ENCODE measurements at regions not wholly inside any gene's neighbourhood (a gene's known extent, or its start where the extent isn't known, plus 50 kb on each side); places are given as distances from the start of the nearest gene placed in this dataset.

DNA sequence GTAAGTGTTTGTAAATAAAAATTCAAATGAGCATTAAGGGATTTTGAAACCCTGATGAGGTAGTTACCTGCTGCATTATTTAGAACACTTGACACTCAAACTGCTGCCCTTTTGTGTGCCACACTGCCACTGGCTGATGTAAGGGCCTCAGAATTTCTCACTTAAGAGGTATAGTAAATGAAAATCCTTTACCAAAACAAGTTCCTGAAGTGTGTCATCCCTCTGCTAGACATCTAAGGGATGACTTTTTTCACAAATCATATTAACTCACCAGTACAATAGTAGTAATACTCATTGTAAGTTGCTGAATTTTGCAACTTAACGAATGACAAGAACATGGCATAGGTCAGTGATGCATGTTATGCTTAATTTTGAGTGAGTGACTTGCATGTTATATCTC lies 274.9 kb upstream of the UBE2E3 start:
- Histone ChIP-seq H4K20me1 (ENCODE audit: insufficient read depth) (no peaks in the 10 kb centered on the region), H3K79me2 (ENCODE audit: insufficient read depth, low read length) (no peaks in the 10 kb centered on the region), H3K4me2 (ENCODE audit: low read length) (no peak overlapping the region), H3K4me1 (ENCODE audit: control insufficient read depth in 1 of 2, insufficient read depth in 2 of 2, low read length in 2 of 2) (peaks cover 0 to 7% of the 10 kb centered on the region in 2 experiments; a peak in 2 of 4 replicates), H3K27ac (ENCODE audit: low read depth, low read length) (no peak overlapping the region), H3K9ac (ENCODE audit: low read length) (no peak overlapping the region), H3K9me2 (ENCODE audit: insufficient read depth) (peaks cover 4% of the 10 kb centered on the region; the same call in 1 of the 2 replicates), H3K27me3 (ENCODE audit: insufficient read depth, low read length) (no peaks in the 10 kb centered on the region), H3K9me3 (ENCODE audit: control insufficient read depth in 1 of 2, insufficient read depth in 1 of 2, low read depth in 1 of 2, low read length in 2 of 2) (no peaks in the 10 kb centered on the region), H3K4me3 (replicated peaks in 1 of 2; ENCODE audit: low read depth in 1 of 2, low read length in 2 of 2) (no peak overlapping the region), H2AFZ (ENCODE audit: low read depth, low read length, poor library complexity, severe bottlenecking) (no peak overlapping the region), H3K36me3 (ENCODE audit: control insufficient read depth in 1 of 2, insufficient read depth in 2 of 2, low read length in 2 of 2) (no peaks in the 10 kb centered on the region)
- no TSS peak for BruUV-seq (replicated peaks)
- ChIA-PET POLR2A (no interaction called here), CTCF (no interaction called here), RAD21 (ENCODE audit: low non-redundant PET in 1 of 2, low total read pairs in 2 of 2, uncharacterized antibody in 2 of 2, unreplicated experiment in 2 of 2) (no interaction called here)
- TF ChIP-seq ELF1 (IDR thresholded peaks at IDR 0.05; ENCODE audit: borderline replicate concordance, low read depth): no peak
- no peak for TF ChIP-seq POLR2A (IDR thresholded peaks at IDR 0.05; ENCODE audit: borderline replicate concordance, extremely low read depth, insufficient read depth, insufficient read length)
- no peak for TF ChIP-seq SP1 (IDR thresholded peaks at IDR 0.05; ENCODE audit: low read depth)
- TF ChIP-seq EZH2phosphoT487 (IDR thresholded peaks at IDR 0.05; ENCODE audit: borderline replicate concordance): no peak
- TF ChIP-seq ZFX (IDR thresholded peaks at IDR 0.05): no peak
- TF ChIP-seq EGR1 (IDR thresholded peaks at IDR 0.05; ENCODE audit: low read depth): no peak
- no peak for TF ChIP-seq SIN3A (IDR thresholded peaks at IDR 0.05; ENCODE audit: low read depth)
- TF ChIP-seq TCF7L2 (IDR thresholded peaks at IDR 0.05; ENCODE audit: borderline replicate concordance, extremely low read depth, insufficient read depth, insufficient read length): no peak
- TF ChIP-seq YY1 (IDR thresholded peaks at IDR 0.05; ENCODE audit: extremely low read depth, insufficient replicate concordance, low read depth, low read length): no peak
- TF ChIP-seq ZNF274 (IDR thresholded peaks at IDR 0.05; ENCODE audit: low read depth, low read length): no peak
- TF ChIP-seq JUND (IDR thresholded peaks at IDR 0.05): no peak
- TF ChIP-seq, protein P1, sequence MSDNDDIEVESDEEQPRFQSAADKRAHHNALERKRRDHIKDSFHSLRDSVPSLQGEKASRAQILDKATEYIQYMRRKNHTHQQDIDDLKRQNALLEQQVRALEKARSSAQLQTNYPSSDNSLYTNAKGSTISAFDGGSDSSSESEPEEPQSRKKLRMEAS (IDR thresholded peaks at IDR 0.05): no peak
- TF ChIP-seq EZH2 (IDR thresholded peaks at IDR 0.05): no peak
- no peak for TF ChIP-seq CEBPB (IDR thresholded peaks at IDR 0.05; ENCODE audit: low read depth)
- no peak for TF ChIP-seq RAD21 (IDR thresholded peaks at IDR 0.05; ENCODE audit: low read depth)
- TF ChIP-seq POLR2AphosphoS5 (IDR thresholded peaks at IDR 0.05; ENCODE audit: low read depth, low read length): no peak
- TF ChIP-seq CBX3 (IDR thresholded peaks at IDR 0.05; ENCODE audit: low read depth): no peak
- TF ChIP-seq, protein P2, sequence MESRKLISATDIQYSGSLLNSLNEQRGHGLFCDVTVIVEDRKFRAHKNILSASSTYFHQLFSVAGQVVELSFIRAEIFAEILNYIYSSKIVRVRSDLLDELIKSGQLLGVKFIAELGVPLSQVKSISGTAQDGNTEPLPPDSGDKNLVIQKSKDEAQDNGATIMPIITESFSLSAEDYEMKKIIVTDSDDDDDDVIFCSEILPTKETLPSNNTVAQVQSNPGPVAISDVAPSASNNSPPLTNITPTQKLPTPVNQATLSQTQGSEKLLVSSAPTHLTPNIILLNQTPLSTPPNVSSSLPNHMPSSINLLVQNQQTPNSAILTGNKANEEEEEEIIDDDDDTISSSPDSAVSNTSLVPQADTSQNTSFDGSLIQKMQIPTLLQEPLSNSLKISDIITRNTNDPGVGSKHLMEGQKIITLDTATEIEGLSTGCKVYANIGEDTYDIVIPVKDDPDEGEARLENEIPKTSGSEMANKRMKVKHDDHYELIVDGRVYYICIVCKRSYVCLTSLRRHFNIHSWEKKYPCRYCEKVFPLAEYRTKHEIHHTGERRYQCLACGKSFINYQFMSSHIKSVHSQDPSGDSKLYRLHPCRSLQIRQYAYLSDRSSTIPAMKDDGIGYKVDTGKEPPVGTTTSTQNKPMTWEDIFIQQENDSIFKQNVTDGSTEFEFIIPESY (IDR thresholded peaks at IDR 0.05; ENCODE audit: extremely low read depth, insufficient replicate concordance, low read length): no peak
- no peak for TF ChIP-seq SRF (IDR thresholded peaks at IDR 0.05; ENCODE audit: low read depth)
- DNase-seq (ENCODE audit: low read depth, low spot score): no peak
- intact Hi-C loops (cut with micrococcal nuclease): no loop called here
- ATAC-seq: no peak
